GM12878 (cell line): ENCODE measurements at regions not wholly inside any gene's neighbourhood (a gene's known extent, or its start where the extent isn't known, plus 50 kb on each side); places are given as distances from the start of the nearest gene placed in this dataset.

ENCODE experiments used
- ATAC-seq: fragments of 200-7000 bp; cut with Tn5 transposase; 3 replicates; pipeline ENCODE4 v1.9.1; 2020; ENCODE audit warnings: mild to moderate bottlenecking, moderate library complexity
- BruUV-seq: library from RNA; stranded (reverse); fragments of 400-500 nt; replicated peaks from 2 replicates; lab custom pipeline; 2021; lab: Mats Ljungman, UMichigan
- CTCF ChIA-PET: fragments of 300-600 bp; sonication (Branson Sonifier 250); formaldehyde crosslinking; extraction: SDS; loops from one replicate; lab custom pipeline; 2021; ENCODE audit warnings: inconsistent platforms; lab: Yijun Ruan, JAX
- POLR2A ChIA-PET: fragments of 350-600 bp; formaldehyde crosslinking; extraction: SDS; loops from one replicate; lab custom pipeline; 2021; ENCODE audit warnings: inconsistent platforms; lab: Charles Lee
- RAD21 ChIA-PET: fragments of 300-600 bp; sonication (Branson Sonifier 250); formaldehyde crosslinking; loops from one replicate; lab custom pipeline; 2023; ENCODE audit warnings: antibody characterized with exemption; ENCODE audit not compliant: unreplicated experiment; lab: Charles Lee
- SMC1A ChIA-PET: fragments of 300-600 bp; sonication (Branson Sonifier 250); formaldehyde crosslinking; loops from one replicate; lab custom pipeline; 2023; ENCODE audit not compliant: unreplicated experiment, uncharacterized antibody; lab: Charles Lee
- DNase-seq: peaks from one replicate; pipeline ENCODE4 v3.0.0-alpha.2; 2011; ENCODE audit warnings: low read depth, low spot score
- FAIRE-seq: peaks from 3 replicates; lab custom pipeline; 2011; peaks lifted over from hg19 to GRCh38; lab: Jason Lieb, UNC
- H2AFZ ChIP-seq: 2 replicates; pipeline ENCODE4 v1.6.0; 2011; ENCODE audit warnings: low read depth, low read length, control low read depth; ENCODE audit not compliant: control insufficient read depth
- H3K27ac ChIP-seq: 2 replicates; pipeline ENCODE4 v1.5.1; 2011; ENCODE audit warnings: control low read depth; ENCODE audit not compliant: control insufficient read depth, insufficient read depth
- H3K27me3 ChIP-seq, 2 experiments: replicated peaks in 1 of 2; 2 replicates each; pipeline versions ENCODE4 v1.6.0 to v1.6.1; 2011; ENCODE audit warnings: low read length in 1 of 2; ENCODE audit not compliant: control insufficient read depth in 2 of 2, insufficient read depth in 2 of 2
- H3K36me3 ChIP-seq, 2 experiments: 2 replicates each; pipeline ENCODE4 v1.5.1; 2011; ENCODE audit warnings: low read length in 1 of 2; ENCODE audit not compliant: control insufficient read depth in 2 of 2, insufficient read depth in 2 of 2
- H3K4me1 ChIP-seq: 2 replicates; pipeline ENCODE4 v1.6.1; 2011; ENCODE audit warnings: mild to moderate bottlenecking, low read length, moderate library complexity, mixed read lengths; ENCODE audit not compliant: control insufficient read depth, insufficient read depth
- H3K4me2 ChIP-seq: 2 replicates; pipeline ENCODE4 v1.6.0; 2011; ENCODE audit warnings: control low read depth; ENCODE audit not compliant: control insufficient read depth, insufficient read depth
- H3K4me3 ChIP-seq: fragments of 200-600 bp; sonication (generic); 2 replicates; pipeline ENCODE4 v1.5.1; 2016
- H3K79me2 ChIP-seq: 2 replicates; pipeline ENCODE4 v1.6.0; 2011; ENCODE audit warnings: low read length; ENCODE audit not compliant: control insufficient read depth, insufficient read depth
- H3K9ac ChIP-seq: 2 replicates; pipeline ENCODE4 v1.8.0; 2011; ENCODE audit warnings: low read length, control low read depth, mixed read lengths; ENCODE audit not compliant: control insufficient read depth, insufficient read depth
- H3K9me3 ChIP-seq: replicated peaks from 3 replicates; pipeline ENCODE4 v1.5.1; 2011; ENCODE audit warnings: mild to moderate bottlenecking, low read length; ENCODE audit not compliant: control insufficient read depth, insufficient read depth
- H4K20me1 ChIP-seq: 2 replicates; pipeline ENCODE4 v1.6.0; 2011; ENCODE audit not compliant: control insufficient read depth, insufficient read depth
- ATF7 ChIP-seq: fragments of 450-650 bp; IDR thresholded peaks from 2 replicates; pipeline ENCODE4 v1.6.1; 2016; ENCODE audit warnings: low read depth, mild to moderate bottlenecking
- BMI1 ChIP-seq: fragments of 450-650 bp; IDR thresholded peaks from 2 replicates; pipeline ENCODE4 v1.6.1; 2016; ENCODE audit warnings: mild to moderate bottlenecking, moderate library complexity, borderline replicate concordance
- CBX5 ChIP-seq: sonication (generic); IDR thresholded peaks from 2 replicates; pipeline ENCODE4 v1.6.1; 2016; ENCODE audit warnings: low read depth, moderate library complexity, mild to moderate bottlenecking, inconsistent platforms
- CHD4 ChIP-seq: fragments of 200-600 bp; sonication (generic); IDR thresholded peaks from 2 replicates; pipeline ENCODE4 v1.6.1; 2016; ENCODE audit warnings: mild to moderate bottlenecking
- EED ChIP-seq: sonication (generic); IDR thresholded peaks from 2 replicates; pipeline ENCODE4 v1.6.1; 2016; ENCODE audit warnings: antibody characterized with exemption, low read depth
- ESRRA ChIP-seq: IDR thresholded peaks from 2 replicates; pipeline ENCODE4 v1.6.1; 2012; ENCODE audit warnings: mild to moderate bottlenecking, low read length, improper control_type of control experiment
- GABPA ChIP-seq: IDR thresholded peaks from 2 replicates; pipeline ENCODE4 v1.6.1; 2014; ENCODE audit warnings: antibody characterized with exemption, low read depth, mild to moderate bottlenecking, inconsistent platforms
- HDAC2 ChIP-seq: fragments of 200-600 bp; sonication (generic); IDR thresholded peaks from 2 replicates; pipeline ENCODE4 v1.6.1; 2017
- HDGF ChIP-seq: fragments of 450-650 bp; IDR thresholded peaks from 2 replicates; pipeline ENCODE4 v1.6.1; 2016; ENCODE audit warnings: antibody characterized with exemption
- JUNB ChIP-seq: IDR thresholded peaks from 2 replicates; pipeline ENCODE4 v1.6.1; 2016; ENCODE audit warnings: antibody characterized with exemption, mild to moderate bottlenecking
- MEF2A ChIP-seq: IDR thresholded peaks from 2 replicates; pipeline ENCODE4 v1.6.1; 2011; ENCODE audit warnings: low read depth, mild to moderate bottlenecking, low read length, moderate library complexity; ENCODE audit not compliant: insufficient read depth
- NFIC ChIP-seq: IDR thresholded peaks from 2 replicates; pipeline ENCODE4 v1.6.1; 2012; ENCODE audit warnings: low read depth, mild to moderate bottlenecking, inconsistent platforms, low read length, moderate library complexity
- NR2C2 ChIP-seq: IDR thresholded peaks from 2 replicates; pipeline ENCODE4 v1.6.1; 2011; ENCODE audit warnings: borderline replicate concordance, low read depth; ENCODE audit not compliant: control insufficient read depth, insufficient read length
- NR2F1 ChIP-seq: fragments of 450-650 bp; conservative IDR thresholded peaks from 2 replicates; pipeline ENCODE4 v1.6.1; 2017; ENCODE audit warnings: mild to moderate bottlenecking
- PAX5 ChIP-seq: IDR thresholded peaks from 2 replicates; pipeline ENCODE4 v1.6.1; 2011; ENCODE audit warnings: low read depth, low read length, borderline replicate concordance
- POLR2A ChIP-seq: IDR thresholded peaks from 2 replicates; pipeline ENCODE4 v1.6.1; 2011; ENCODE audit warnings: low read depth, mild to moderate bottlenecking, low read length
- POLR2AphosphoS5 ChIP-seq: IDR thresholded peaks from 2 replicates; pipeline ENCODE4 v1.6.1; 2011; ENCODE audit warnings: mild to moderate bottlenecking, low read length, inconsistent platforms
- RUNX3 ChIP-seq: IDR thresholded peaks from 2 replicates; pipeline ENCODE4 v1.6.1; 2012; ENCODE audit warnings: low read length, inconsistent platforms
- SREBF1 ChIP-seq: IDR thresholded peaks from 2 replicates; pipeline ENCODE4 v1.6.1; 2012; ENCODE audit warnings: mild to moderate bottlenecking, low read length
- TCF12 ChIP-seq: IDR thresholded peaks from 2 replicates; pipeline ENCODE4 v1.6.1; 2011; ENCODE audit warnings: low read depth, mild to moderate bottlenecking, low read length
- TCF3 ChIP-seq: IDR thresholded peaks from 2 replicates; pipeline ENCODE4 v1.6.1; 2012; ENCODE audit warnings: low read depth, mild to moderate bottlenecking, low read length, borderline replicate concordance; ENCODE audit not compliant: insufficient read depth
- ZBTB40 ChIP-seq: fragments of 450-650 bp; IDR thresholded peaks from 2 replicates; pipeline ENCODE4 v1.6.1; 2016; ENCODE audit warnings: mild to moderate bottlenecking, moderate library complexity, borderline replicate concordance
- ZSCAN29 ChIP-seq: fragments of 450-650 bp; IDR thresholded peaks from 2 replicates; pipeline ENCODE4 v1.6.1; 2017; ENCODE audit warnings: mild to moderate bottlenecking, moderate library complexity
- in situ Hi-C: fragments of 300-500 bp; cut with MboI; formaldehyde crosslinking; loops from 9 replicates; pipeline ENCODE4 v1.14.3; 2018; ENCODE audit warnings: mixed read lengths
- intact Hi-C: fragments of 100-400 bp; cut with micrococcal nuclease; formaldehyde crosslinking; loops from one replicate; pipeline ENCODE4 v1.14.2; 2022; ENCODE audit not compliant: unreplicated experiment
- TF ChIP-seq, protein P1 (sequence below): fragments of 450-650 bp; IDR thresholded peaks from 2 replicates; pipeline ENCODE4 v1.6.1; 2017; ENCODE audit warnings: mild to moderate bottlenecking, low read depth, inconsistent platforms; ENCODE audit not compliant: poor library complexity, severe bottlenecking

DNA sequence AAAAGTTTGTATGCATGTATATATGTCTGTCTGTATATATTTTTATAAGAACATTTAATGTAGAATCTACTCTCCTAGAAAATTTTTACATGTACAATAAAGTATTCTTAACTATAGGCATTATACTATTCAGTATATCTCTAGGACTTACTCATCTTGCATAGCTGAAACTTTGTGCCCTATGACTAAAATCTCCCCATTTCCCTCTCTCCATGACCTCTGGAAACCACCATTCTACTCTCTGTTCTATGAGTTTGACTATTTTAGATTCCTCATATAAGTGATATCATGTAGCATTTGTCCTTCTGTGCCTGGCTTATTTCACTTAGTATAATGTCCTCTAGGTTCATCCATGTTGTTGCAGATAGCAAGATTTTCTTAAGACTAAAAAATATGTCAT, 205.1 kb upstream of the SMLR1 start:
- no peak overlapping the region for H3K4me2 ChIP-seq
- ATAC-seq (peak; percentile 53), FAIRE-seq (peak; percentile 69), DNase-seq (no peak)
- H3K4me3 ChIP-seq = no peak overlapping the region
- no peaks in the 10 kb centered on the region for H4K20me1 ChIP-seq
- no peak overlapping the region for H3K9ac ChIP-seq
- H2AFZ ChIP-seq = no peak overlapping the region
- H3K9me3 ChIP-seq = no peaks in the 10 kb centered on the region; the same call in 1 of the 3 replicates
- ChIA-PET CTCF (interaction anchor here (0.8 to 1.3 kb wide), 3 partner anchors 71 to 105 kb away, joined by 3 read pairs; no protein-coding TSS in a partner anchor), POLR2A (no interaction called here), RAD21 (interaction anchor here (0.9 to 1.8 kb wide), 2 partner anchors 46 to 105 kb away, joined by 3 to 15 read pairs; no protein-coding TSS in a partner anchor), SMC1A (interaction anchor here (0.8 to 3.8 kb wide), 11 partner anchors 10 to 239 kb away, joined by 3 to 20 read pairs (median 5); no protein-coding TSS in a partner anchor)
- H3K36me3 ChIP-seq = no peaks in the 10 kb centered on the region
- no peak overlapping the region for H3K27ac ChIP-seq
- H3K79me2 ChIP-seq = no peaks in the 10 kb centered on the region
- intact Hi-C loops = loop anchor here (5.0 kb wide), 3 partner anchors 60 to 300 kb away; no protein-coding TSS in a partner anchor
- in situ Hi-C loops = no loop called here
- H3K27me3 ChIP-seq = no peaks in the 10 kb centered on the region
- no TSS peak for BruUV-seq
- H3K4me1 ChIP-seq = peaks cover 6% of the 10 kb centered on the region; the same call in 1 of the 2 replicates
- TF ChIP-seq NR2F1 = peak; percentile 61; the same call in 1 of the 2 replicates
- TF ChIP-seq ZBTB40 = no peak
- no peak for TF ChIP-seq TCF12
- TF ChIP-seq JUNB = peak; percentile 79
- TF ChIP-seq GABPA = no peak
- 0 out of 2 replicates have a peak, but pooled peaks have one; percentile 7 for TF ChIP-seq MEF2A
- no peak for TF ChIP-seq CHD4
- TF ChIP-seq POLR2AphosphoS5 = no peak
- no peak for TF ChIP-seq TCF3
- no peak for TF ChIP-seq NR2C2
- no peak for TF ChIP-seq POLR2A
- TF ChIP-seq CBX5 = no peak
- no peak for TF ChIP-seq ZSCAN29
- no peak for TF ChIP-seq PAX5
- no peak for TF ChIP-seq HDGF
- TF ChIP-seq SREBF1 = no peak
- no peak for TF ChIP-seq ESRRA
- no peak for TF ChIP-seq BMI1
- TF ChIP-seq HDAC2 = no peak
- peak; percentile 72; the same call in 1 of the 2 replicates for TF ChIP-seq NFIC
- peak; percentile 58; the same call in 1 of the 2 replicates for TF ChIP-seq EED
- TF ChIP-seq, protein P1, sequence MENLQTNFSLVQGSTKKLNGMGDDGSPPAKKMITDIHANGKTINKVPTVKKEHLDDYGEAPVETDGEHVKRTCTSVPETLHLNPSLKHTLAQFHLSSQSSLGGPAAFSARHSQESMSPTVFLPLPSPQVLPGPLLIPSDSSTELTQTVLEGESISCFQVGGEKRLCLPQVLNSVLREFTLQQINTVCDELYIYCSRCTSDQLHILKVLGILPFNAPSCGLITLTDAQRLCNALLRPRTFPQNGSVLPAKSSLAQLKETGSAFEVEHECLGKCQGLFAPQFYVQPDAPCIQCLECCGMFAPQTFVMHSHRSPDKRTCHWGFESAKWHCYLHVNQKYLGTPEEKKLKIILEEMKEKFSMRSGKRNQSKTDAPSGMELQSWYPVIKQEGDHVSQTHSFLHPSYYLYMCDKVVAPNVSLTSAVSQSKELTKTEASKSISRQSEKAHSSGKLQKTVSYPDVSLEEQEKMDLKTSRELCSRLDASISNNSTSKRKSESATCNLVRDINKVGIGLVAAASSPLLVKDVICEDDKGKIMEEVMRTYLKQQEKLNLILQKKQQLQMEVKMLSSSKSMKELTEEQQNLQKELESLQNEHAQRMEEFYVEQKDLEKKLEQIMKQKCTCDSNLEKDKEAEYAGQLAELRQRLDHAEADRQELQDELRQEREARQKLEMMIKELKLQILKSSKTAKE = no peak
- TF ChIP-seq ATF7 = no peak
- TF ChIP-seq RUNX3 = peak; percentile 77
